HG02623 (cell line): ENCODE measurements at regions not wholly inside any gene's neighbourhood (a gene's known extent, or its start where the extent isn't known, plus 50 kb on each side); places are given as distances from the start of the nearest gene placed in this dataset.
"Not testable (repeated sequence)": the region's sequence is repeated elsewhere in the genome, so short reads cannot be mapped to it uniquely, and the experiment has no call there.

Experiments
- ATAC-seq: cut with Tn5 transposase; IDR thresholded peaks from one replicate; pipeline ENCODE4 v1.9.1; 2021; ENCODE audit warnings: moderate library complexity; ENCODE audit not compliant: unreplicated experiment

GRCh38 chr20:52446421-52447224 lies 255.0 kb upstream of the ZFP64 start:
- no peak for ATAC-seq

- no peak for ATAC-seq
Observed at GRCh38 chr20:52444455-52444854, 252.9 kb upstream of the ZFP64 start.

- ATAC-seq = no peak
Observed at GRCh38 chr20:52443874-52444273, 252.3 kb upstream of the ZFP64 start.

- no peak for ATAC-seq
Observed at GRCh38 chr20:52441710-52442109, 250.1 kb upstream of the ZFP64 start.

- ATAC-seq = no peak
Observed at GRCh38 chr20:52439375-52439774, 247.8 kb upstream of the ZFP64 start.

- no peak for ATAC-seq
Observed at GRCh38 chr20:52438326-52438963, 246.9 kb upstream of the ZFP64 start.

GRCh38 chr20:52434453-52434852 lies 242.9 kb upstream of the ZFP64 start:
- no peak for ATAC-seq

- ATAC-seq = no peak
Observed at GRCh38 chr20:52434041-52434425, 242.5 kb upstream of the ZFP64 start.

- no peak for ATAC-seq
Observed at GRCh38 chr20:52433326-52434040, 241.9 kb upstream of the ZFP64 start.

- ATAC-seq = no peak
Observed at GRCh38 chr20:52432740-52433139, 241.2 kb upstream of the ZFP64 start.

GRCh38 chr20:52429029-52429428 lies 237.4 kb upstream of the ZFP64 start:
- ATAC-seq = no peak

- ATAC-seq = no peak
Observed at GRCh38 chr20:52427960-52428359, 236.4 kb upstream of the ZFP64 start.

- no peak for ATAC-seq
Observed at GRCh38 chr20:52426856-52427255, 235.3 kb upstream of the ZFP64 start.

GRCh38 chr20:52425701-52426100 lies 234.1 kb upstream of the ZFP64 start:
- no peak for ATAC-seq

- no peak for ATAC-seq
Observed at GRCh38 chr20:52425253-52425652, 233.7 kb upstream of the ZFP64 start.

- not testable (repeated sequence) for ATAC-seq
Observed at GRCh38 chr20:52424357-52424942, 232.9 kb upstream of the ZFP64 start.

- ATAC-seq = not testable (repeated sequence)
Observed at GRCh38 chr20:52423536-52424140, 232.1 kb upstream of the ZFP64 start.

GRCh38 chr20:52422574-52423336 lies 231.2 kb upstream of the ZFP64 start:
- no peak for ATAC-seq

GRCh38 chr20:52420805-52421204 lies 229.2 kb upstream of the ZFP64 start:
- ATAC-seq = no peak

- no peak for ATAC-seq
Observed at GRCh38 chr20:52419205-52419604, 227.6 kb upstream of the ZFP64 start.
